ENCODE measurements at regions not wholly inside any gene's neighbourhood (a gene's known extent, or its start where the extent isn't known, plus 50 kb on each side); places are given as distances from the start of the nearest gene placed in this dataset.

DNA sequence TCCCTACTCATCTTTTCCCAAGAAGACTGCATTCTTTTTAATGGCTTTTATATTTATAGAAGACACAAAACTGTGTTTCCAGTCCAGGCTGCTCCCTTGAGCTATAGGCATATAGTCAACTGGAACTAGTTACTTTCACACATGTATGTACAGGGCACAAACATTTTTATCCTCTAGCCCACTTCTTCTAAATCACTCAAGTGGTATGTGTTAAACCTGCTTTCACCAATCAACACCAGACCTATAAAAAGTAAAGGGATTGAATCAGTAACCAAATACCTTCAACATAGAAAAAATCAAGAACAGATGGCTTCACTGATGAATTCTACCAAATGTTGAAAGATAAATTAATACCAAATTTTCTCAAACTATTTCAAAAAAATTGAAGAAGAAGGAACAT, 584.2 kb upstream of the SLITRK1 start:
- TF ChIP-seq KAT7 (CRISPR knock-in tag; IDR thresholded peaks at IDR 0.05; ENCODE audit: borderline replicate concordance) = no peak
- TF ChIP-seq TP53 (CRISPR knock-in tag; IDR thresholded peaks at IDR 0.05) = no peak
- TF ChIP-seq, protein P1, sequence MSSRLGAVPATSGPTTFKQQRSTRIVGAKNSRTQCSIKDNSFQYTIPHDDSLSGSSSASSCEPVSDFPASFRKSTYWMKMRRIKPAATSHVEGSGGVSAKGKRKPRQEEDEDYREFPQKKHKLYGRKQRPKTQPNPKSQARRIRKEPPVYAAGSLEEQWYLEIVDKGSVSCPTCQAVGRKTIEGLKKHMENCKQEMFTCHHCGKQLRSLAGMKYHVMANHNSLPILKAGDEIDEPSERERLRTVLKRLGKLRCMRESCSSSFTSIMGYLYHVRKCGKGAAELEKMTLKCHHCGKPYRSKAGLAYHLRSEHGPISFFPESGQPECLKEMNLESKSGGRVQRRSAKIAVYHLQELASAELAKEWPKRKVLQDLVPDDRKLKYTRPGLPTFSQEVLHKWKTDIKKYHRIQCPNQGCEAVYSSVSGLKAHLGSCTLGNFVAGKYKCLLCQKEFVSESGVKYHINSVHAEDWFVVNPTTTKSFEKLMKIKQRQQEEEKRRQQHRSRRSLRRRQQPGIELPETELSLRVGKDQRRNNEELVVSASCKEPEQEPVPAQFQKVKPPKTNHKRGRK (CRISPR knock-in tag; IDR thresholded peaks at IDR 0.05; ENCODE audit: borderline replicate concordance) = no peak
- TF ChIP-seq SOX15 (CRISPR knock-in tag; IDR thresholded peaks at IDR 0.05) = no peak
- TF ChIP-seq GRHL2 (CRISPR knock-in tag; IDR thresholded peaks at IDR 0.05; ENCODE audit: insufficient replicate concordance, severe bottlenecking) = no peak
- no peak for TF ChIP-seq NFATC4 (CRISPR knock-in tag; IDR thresholded peaks at IDR 0.05)
- ChIA-PET POLR2A (no interaction called here), CTCF (no interaction called here)
- DNase-seq (ENCODE audit: low spot score) = no peak
- Mint-ChIP-seq H3K9me3 (no peaks in the 10 kb centered on the region), H3K4me1 (no peaks in the 10 kb centered on the region), H3K27ac (no peak overlapping the region), H3K27me3 (ENCODE audit: low read depth) (no peaks in the 10 kb centered on the region), H3K36me3 (no peaks in the 10 kb centered on the region), H3K4me3 (no peak overlapping the region)
- no peak for ATAC-seq

- POLR2A ChIA-PET = interaction anchor here (0.6 kb wide), 1 partner anchor 16 kb away, joined by 3 read pairs; no protein-coding TSS in a partner anchor
- CTCF ChIA-PET = no interaction called here
- no peaks in the 10 kb centered on the region for H3K4me1 Mint-ChIP-seq
- H3K27me3 Mint-ChIP-seq (ENCODE audit: low read depth) = no peaks in the 10 kb centered on the region
- ATAC-seq (no peak), DNase-seq (ENCODE audit: low spot score) (no peak)
- H3K27ac Mint-ChIP-seq = no peak overlapping the region
- no peak for TF ChIP-seq CBFB (CRISPR knock-in tag; IDR thresholded peaks at IDR 0.05; ENCODE audit: low read depth)
- no peak overlapping the region for H3K4me3 Mint-ChIP-seq
- H3K9me3 Mint-ChIP-seq = no peaks in the 10 kb centered on the region
- no peaks in the 10 kb centered on the region for H3K36me3 Mint-ChIP-seq
Measured at GRCh38 chr13:84460989-84461388, 578.7 kb upstream of the SLITRK1 start.

GRCh38 chr13:84455143-84455905, 573.0 kb upstream of the SLITRK1 start:
- peak; percentile 80 for ATAC-seq
- no peak overlapping the region for H3K4me3 Mint-ChIP-seq
- ChIA-PET POLR2A (interaction anchor here (0.6 kb wide), 1 partner anchor 70 kb away, joined by 4 read pairs; no protein-coding TSS in a partner anchor), CTCF (interaction anchor here (1.0 kb wide), 1 partner anchor 9 kb away, joined by 3 read pairs; no protein-coding TSS in a partner anchor)
- H3K9me3 Mint-ChIP-seq = no peaks in the 10 kb centered on the region; the same call in 1 of the 2 replicates
- no peaks in the 10 kb centered on the region for H3K27me3 Mint-ChIP-seq (ENCODE audit: low read depth)
- H3K4me1 Mint-ChIP-seq = peaks cover 6% of the 10 kb centered on the region; the same call in 1 of the 2 replicates
- DNase-seq (ENCODE audit: low spot score) = no peak
- no peaks in the 10 kb centered on the region for H3K36me3 Mint-ChIP-seq
- TF ChIP-seq, protein P2, sequence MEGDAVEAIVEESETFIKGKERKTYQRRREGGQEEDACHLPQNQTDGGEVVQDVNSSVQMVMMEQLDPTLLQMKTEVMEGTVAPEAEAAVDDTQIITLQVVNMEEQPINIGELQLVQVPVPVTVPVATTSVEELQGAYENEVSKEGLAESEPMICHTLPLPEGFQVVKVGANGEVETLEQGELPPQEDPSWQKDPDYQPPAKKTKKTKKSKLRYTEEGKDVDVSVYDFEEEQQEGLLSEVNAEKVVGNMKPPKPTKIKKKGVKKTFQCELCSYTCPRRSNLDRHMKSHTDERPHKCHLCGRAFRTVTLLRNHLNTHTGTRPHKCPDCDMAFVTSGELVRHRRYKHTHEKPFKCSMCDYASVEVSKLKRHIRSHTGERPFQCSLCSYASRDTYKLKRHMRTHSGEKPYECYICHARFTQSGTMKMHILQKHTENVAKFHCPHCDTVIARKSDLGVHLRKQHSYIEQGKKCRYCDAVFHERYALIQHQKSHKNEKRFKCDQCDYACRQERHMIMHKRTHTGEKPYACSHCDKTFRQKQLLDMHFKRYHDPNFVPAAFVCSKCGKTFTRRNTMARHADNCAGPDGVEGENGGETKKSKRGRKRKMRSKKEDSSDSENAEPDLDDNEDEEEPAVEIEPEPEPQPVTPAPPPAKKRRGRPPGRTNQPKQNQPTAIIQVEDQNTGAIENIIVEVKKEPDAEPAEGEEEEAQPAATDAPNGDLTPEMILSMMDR (IDR thresholded peaks at IDR 0.05) = 0 out of 2 replicates have a peak, but pooled peaks have one; percentile 18
- TF ChIP-seq, protein P3, sequence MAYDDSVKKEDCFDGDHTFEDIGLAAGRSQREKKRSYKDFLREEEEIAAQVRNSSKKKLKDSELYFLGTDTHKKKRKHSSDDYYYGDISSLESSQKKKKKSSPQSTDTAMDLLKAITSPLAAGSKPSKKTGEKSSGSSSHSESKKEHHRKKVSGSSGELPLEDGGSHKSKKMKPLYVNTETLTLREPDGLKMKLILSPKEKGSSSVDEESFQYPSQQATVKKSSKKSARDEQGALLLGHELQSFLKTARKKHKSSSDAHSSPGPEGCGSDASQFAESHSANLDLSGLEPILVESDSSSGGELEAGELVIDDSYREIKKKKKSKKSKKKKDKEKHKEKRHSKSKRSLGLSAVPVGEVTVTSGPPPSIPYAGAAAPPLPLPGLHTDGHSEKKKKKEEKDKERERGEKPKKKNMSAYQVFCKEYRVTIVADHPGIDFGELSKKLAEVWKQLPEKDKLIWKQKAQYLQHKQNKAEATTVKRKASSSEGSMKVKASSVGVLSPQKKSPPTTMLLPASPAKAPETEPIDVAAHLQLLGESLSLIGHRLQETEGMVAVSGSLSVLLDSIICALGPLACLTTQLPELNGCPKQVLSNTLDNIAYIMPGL (CRISPR knock-in tag; IDR thresholded peaks at IDR 0.05) = no peak
- no peak overlapping the region for H3K27ac Mint-ChIP-seq

DNA sequence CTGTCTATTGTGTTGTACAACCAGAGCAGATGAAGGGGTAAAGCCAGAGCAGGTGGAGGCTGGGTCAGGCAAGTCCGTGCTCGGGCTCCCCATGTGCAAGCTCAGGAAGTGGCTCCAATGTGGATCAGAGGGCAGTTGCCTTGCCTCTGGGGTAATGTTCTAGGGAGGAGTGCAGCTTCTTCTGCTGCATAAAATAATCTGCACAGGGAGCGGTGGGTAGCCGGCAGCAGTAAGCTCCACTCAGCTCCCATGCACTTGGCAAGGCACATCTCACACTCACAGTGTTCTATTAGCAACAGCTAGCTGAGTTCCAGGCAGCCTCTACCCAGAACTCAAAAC, 565.3 kb upstream of the SLITRK1 start:
- Mint-ChIP-seq H3K27ac (no peak overlapping the region), H3K4me3 (no peak overlapping the region), H3K9me3 (peaks cover 8% of the 10 kb centered on the region), H3K36me3 (no peaks in the 10 kb centered on the region), H3K27me3 (ENCODE audit: low read depth) (no peaks in the 10 kb centered on the region), H3K4me1 (peaks cover 19% of the 10 kb centered on the region)
- ATAC-seq = no peak
- ChIA-PET POLR2A (no interaction called here), CTCF (no interaction called here)
- no peak for DNase-seq (ENCODE audit: low spot score)
- no peak for TF ChIP-seq ZNF425 (CRISPR knock-in tag; conservative IDR thresholded peaks at IDR 0.05)
- TF ChIP-seq ATF3 (CRISPR knock-in tag; conservative IDR thresholded peaks at IDR 0.05) = no peak
- no peak for TF ChIP-seq MAX (CRISPR knock-in tag; IDR thresholded peaks at IDR 0.05)
- TF ChIP-seq, protein P4, sequence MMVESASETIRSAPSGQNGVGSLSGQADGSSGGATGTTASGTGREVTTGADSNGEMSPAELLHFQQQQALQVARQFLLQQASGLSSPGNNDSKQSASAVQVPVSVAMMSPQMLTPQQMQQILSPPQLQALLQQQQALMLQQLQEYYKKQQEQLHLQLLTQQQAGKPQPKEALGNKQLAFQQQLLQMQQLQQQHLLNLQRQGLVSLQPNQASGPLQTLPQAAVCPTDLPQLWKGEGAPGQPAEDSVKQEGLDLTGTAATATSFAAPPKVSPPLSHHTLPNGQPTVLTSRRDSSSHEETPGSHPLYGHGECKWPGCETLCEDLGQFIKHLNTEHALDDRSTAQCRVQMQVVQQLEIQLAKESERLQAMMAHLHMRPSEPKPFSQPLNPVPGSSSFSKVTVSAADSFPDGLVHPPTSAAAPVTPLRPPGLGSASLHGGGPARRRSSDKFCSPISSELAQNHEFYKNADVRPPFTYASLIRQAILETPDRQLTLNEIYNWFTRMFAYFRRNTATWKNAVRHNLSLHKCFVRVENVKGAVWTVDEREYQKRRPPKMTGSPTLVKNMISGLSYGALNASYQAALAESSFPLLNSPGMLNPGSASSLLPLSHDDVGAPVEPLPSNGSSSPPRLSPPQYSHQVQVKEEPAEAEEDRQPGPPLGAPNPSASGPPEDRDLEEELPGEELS (CRISPR knock-in tag; IDR thresholded peaks at IDR 0.05) = no peak
- TF ChIP-seq ZNF281 (CRISPR knock-in tag; IDR thresholded peaks at IDR 0.05) = no peak
